ENCODE measurements at regions not wholly inside any gene's neighbourhood (a gene's known extent, or its start where the extent isn't known, plus 50 kb on each side); places are given as distances from the start of the nearest gene placed in this dataset.

GRCh38 chr20:57894522-57894921 is 184.7 kb upstream of the PMEPA1 start:
- TF ChIP-seq CTCF (IDR thresholded peaks at IDR 0.05 in 4 of 5, conservative IDR thresholded peaks at IDR 0.05 in 1 of 5) (no peak), POLR2A (IDR thresholded peaks at IDR 0.05) (no peak)
